ENCODE measurements at regions not wholly inside any gene's neighbourhood (a gene's known extent, or its start where the extent isn't known, plus 50 kb on each side); places are given as distances from the start of the nearest gene placed in this dataset.
"Not testable (repeated sequence)": the region's sequence is repeated elsewhere in the genome, so short reads cannot be mapped to it uniquely, and the experiment has no call there.

GRCh38 chr2:49306925-49307324 is 152.6 kb upstream of the FSHR start:
- no peak overlapping the region for H3K27ac Mint-ChIP-seq
- H3K36me3 Mint-ChIP-seq = no peaks in the 10 kb centered on the region
- no peak overlapping the region for H3K4me3 Mint-ChIP-seq
- H3K9me3 Mint-ChIP-seq = peaks cover 2% of the 10 kb centered on the region
- no peaks in the 10 kb centered on the region for H3K4me1 Mint-ChIP-seq
- ATAC-seq = no peak
- no peaks in the 10 kb centered on the region for H3K27me3 Mint-ChIP-seq

DNA sequence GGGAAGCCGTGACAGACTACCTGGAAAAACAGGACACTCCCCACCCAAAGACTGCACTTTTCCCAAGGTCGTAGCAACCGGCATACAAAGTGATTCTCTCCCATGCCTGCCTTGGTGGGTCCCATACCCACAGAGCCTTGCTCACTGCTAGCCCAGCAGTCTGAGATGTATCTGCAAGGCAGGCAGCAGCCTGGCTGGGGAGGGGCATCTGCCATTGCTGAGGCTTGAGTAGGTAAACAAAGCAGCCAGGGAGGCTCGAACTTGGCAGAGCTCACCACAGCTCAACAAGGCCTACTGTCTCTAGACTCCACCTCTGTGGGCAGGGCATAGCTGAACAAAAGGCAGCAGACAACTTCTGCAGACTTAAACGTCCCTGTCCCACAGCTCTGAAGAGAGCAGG is 144.4 kb upstream of the FSHR start:
- not testable (repeated sequence) for ATAC-seq, H3K27me3 Mint-ChIP-seq, H3K27ac Mint-ChIP-seq, H3K4me1 Mint-ChIP-seq, H3K36me3 Mint-ChIP-seq, H3K4me3 Mint-ChIP-seq
- H3K9me3 Mint-ChIP-seq = peaks cover 10% of the 10 kb centered on the region

GRCh38 chr2:49298230-49298629 is 143.9 kb upstream of the FSHR start:
- Mint-ChIP-seq H3K4me3 (no peak overlapping the region), H3K36me3 (no peaks in the 10 kb centered on the region), H3K27ac (no peak overlapping the region), H3K4me1 (no peaks in the 10 kb centered on the region), H3K27me3 (no peaks in the 10 kb centered on the region), H3K9me3 (peaks cover 10% of the 10 kb centered on the region)
- ATAC-seq = no peak

DNA sequence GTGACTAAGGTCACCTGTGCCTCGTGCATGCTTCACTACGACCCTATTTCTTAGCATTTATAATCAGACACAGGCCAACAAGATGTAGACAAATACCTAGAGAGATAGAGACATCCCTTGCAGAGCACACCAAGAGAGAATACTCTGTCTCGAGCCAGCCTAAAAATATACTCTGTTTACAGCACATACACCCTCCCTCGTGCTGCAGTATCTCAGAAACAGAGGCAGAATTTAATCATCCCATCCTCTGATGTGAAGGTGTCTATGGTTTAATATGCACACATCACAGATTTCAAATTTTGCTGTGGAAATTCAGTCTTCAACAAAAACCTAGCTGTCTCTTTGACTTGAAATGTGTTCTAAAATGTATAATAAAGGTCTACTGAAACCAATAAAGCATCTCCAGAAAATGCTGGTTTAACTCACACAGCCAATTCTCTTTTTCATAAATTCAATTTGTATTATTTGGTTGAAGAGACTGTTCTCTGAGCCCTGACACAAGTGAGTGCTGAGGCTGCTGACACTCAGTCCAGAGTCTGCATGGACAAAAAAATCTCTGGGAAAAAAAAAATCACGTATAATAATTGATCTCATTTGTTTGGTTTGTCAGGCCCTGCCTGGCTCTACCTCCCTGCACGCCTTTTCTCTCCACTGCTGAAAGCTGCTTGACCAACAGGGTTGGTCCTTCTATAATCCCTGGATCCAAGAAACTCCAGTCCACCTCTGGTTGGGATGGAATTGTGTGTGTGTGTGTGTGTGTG is 142.0 kb upstream of the FSHR start:
- Mint-ChIP-seq H3K27ac (no peak overlapping the region), H3K27me3 (no peaks in the 10 kb centered on the region), H3K36me3 (no peaks in the 10 kb centered on the region), H3K4me1 (no peaks in the 10 kb centered on the region), H3K9me3 (peaks cover 11% of the 10 kb centered on the region), H3K4me3 (no peak overlapping the region)
- no peak for ATAC-seq

GRCh38 chr2:49294225-49294624 is 139.9 kb upstream of the FSHR start:
- Mint-ChIP-seq H3K27me3 (no peaks in the 10 kb centered on the region), H3K4me3 (no peak overlapping the region)
- ATAC-seq = no peak

DNA sequence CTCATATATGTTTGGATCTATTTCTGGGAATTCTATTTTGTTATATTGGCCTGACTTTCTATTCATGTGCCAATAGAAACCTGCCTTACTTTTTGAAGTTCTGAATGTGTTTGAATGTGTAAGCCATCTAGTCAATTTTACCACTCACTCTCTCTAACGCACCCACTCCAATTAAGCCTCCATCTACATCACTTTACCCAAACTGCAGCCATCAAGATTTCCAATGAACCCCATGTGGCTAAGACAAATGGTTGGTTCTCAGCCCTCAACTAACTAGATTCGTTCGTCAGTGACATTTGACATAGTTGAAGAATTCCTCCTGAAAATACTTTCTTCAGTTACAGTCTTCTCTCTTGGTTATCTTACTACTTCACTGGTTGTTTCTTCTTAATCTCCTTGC is 137.3 kb upstream of the FSHR start:
- no peaks in the 10 kb centered on the region for H3K27me3 Mint-ChIP-seq

More at GRCh38 chr2:49294225-49294624, 139.9 kb upstream of the FSHR start:
- H3K27ac Mint-ChIP-seq = no peak overlapping the region
- peaks cover 4% of the 10 kb centered on the region for H3K9me3 Mint-ChIP-seq
- no peaks in the 10 kb centered on the region for H3K4me1 Mint-ChIP-seq
- H3K36me3 Mint-ChIP-seq = no peaks in the 10 kb centered on the region

DNA sequence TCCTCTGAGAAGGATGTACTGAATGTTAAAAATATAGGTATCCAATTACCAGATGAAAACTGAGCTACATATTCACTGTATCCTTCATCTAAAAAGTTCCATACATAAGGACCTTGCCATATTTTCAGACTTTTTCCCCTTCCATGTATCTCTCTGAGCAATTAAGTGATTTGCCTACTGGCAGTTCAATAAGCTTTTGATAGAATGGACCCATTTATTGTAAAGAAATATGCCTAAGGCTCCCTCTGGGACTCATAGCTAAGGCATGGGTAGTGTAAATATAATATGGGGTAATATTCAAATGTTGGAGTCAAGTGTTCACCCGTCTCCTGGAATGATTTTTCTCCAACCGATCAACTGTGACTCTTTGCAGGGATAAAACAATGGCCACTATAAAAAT is 135.4 kb upstream of the FSHR start:
- no peak overlapping the region for H3K4me3 Mint-ChIP-seq
- no peaks in the 10 kb centered on the region for H3K36me3 Mint-ChIP-seq
- H3K27me3 Mint-ChIP-seq = no peaks in the 10 kb centered on the region
- peaks cover 7% of the 10 kb centered on the region for H3K9me3 Mint-ChIP-seq
- no peak for ATAC-seq
- no peak overlapping the region for H3K27ac Mint-ChIP-seq
- H3K4me1 Mint-ChIP-seq = no peaks in the 10 kb centered on the region

More for the DNA sequence above, 137.3 kb upstream of the FSHR start:
- Mint-ChIP-seq H3K36me3 (no peaks in the 10 kb centered on the region), H3K4me1 (no peaks in the 10 kb centered on the region), H3K4me3 (no peak overlapping the region), H3K27ac (no peak overlapping the region), H3K9me3 (peaks cover 4% of the 10 kb centered on the region)
- ATAC-seq = no peak

GRCh38 chr2:49288902-49289700 is 134.8 kb upstream of the FSHR start:
- ATAC-seq = no peak
- Mint-ChIP-seq H3K4me1 (no peaks in the 10 kb centered on the region), H3K27me3 (no peaks in the 10 kb centered on the region), H3K36me3 (no peaks in the 10 kb centered on the region), H3K9me3 (peaks cover 7% of the 10 kb centered on the region), H3K27ac (no peak overlapping the region), H3K4me3 (no peak overlapping the region)

GRCh38 chr2:49288113-49288705 is 133.9 kb upstream of the FSHR start:
- H3K36me3 Mint-ChIP-seq = no peaks in the 10 kb centered on the region

DNA sequence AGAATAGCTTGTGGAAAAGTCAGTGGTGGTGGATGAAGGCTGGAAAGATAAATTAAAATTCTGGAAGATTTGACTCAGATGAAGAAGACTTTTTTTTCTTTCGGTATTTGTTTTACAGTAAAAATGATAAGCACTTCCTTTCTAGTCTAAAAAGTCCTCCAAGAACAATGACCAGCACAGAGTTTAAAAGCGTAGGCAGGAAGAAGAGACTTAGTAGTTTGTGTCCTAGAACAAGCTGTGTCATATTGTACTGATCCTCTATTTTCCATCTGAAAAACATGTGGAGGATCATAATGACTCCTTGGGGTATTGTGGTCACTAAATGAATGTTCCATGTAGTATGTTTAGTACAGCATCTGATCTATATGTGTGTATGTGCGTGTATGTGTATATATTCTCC is 132.4 kb upstream of the FSHR start:
- Mint-ChIP-seq H3K4me3 (no peak overlapping the region), H3K36me3 (no peaks in the 10 kb centered on the region), H3K27me3 (no peaks in the 10 kb centered on the region), H3K9me3 (peaks cover 7% of the 10 kb centered on the region), H3K4me1 (no peaks in the 10 kb centered on the region), H3K27ac (no peak overlapping the region)
- ATAC-seq = no peak

More at GRCh38 chr2:49288113-49288705, 133.9 kb upstream of the FSHR start:
- no peak for ATAC-seq
- Mint-ChIP-seq H3K27ac (no peak overlapping the region), H3K4me3 (no peak overlapping the region), H3K27me3 (no peaks in the 10 kb centered on the region), H3K4me1 (no peaks in the 10 kb centered on the region), H3K9me3 (peaks cover 7% of the 10 kb centered on the region)

- Mint-ChIP-seq H3K27me3 (no peaks in the 10 kb centered on the region), H3K4me3 (no peak overlapping the region), H3K36me3 (no peaks in the 10 kb centered on the region), H3K4me1 (no peaks in the 10 kb centered on the region), H3K27ac (no peak overlapping the region), H3K9me3 (peaks cover 6% of the 10 kb centered on the region)
- no peak for ATAC-seq
Observed at GRCh38 chr2:49286045-49286444, 131.7 kb upstream of the FSHR start.

DNA sequence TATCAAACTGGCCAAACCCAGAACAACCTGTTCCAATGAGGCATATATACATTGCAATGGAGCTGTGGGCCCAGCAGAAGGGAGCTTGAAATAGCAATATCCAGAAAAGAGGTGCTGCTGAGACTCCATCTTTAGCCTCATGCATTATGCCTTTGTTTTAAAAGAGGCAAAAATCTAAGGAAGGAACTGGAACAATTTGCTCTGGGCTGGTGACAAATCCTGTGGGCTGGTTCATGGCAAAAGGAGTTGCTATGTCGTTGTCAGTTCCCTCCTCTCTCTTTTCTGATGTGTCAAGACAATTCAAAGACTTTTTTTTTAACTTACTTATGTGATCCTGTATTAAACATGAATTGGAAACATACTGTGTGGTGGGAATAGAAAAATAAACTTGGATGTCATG is 124.2 kb upstream of the FSHR start:
- Mint-ChIP-seq H3K27ac (no peak overlapping the region), H3K9me3 (peaks cover 15% of the 10 kb centered on the region), H3K4me3 (no peak overlapping the region), H3K27me3 (no peaks in the 10 kb centered on the region), H3K4me1 (no peaks in the 10 kb centered on the region), H3K36me3 (no peaks in the 10 kb centered on the region)
- no peak for ATAC-seq

DNA sequence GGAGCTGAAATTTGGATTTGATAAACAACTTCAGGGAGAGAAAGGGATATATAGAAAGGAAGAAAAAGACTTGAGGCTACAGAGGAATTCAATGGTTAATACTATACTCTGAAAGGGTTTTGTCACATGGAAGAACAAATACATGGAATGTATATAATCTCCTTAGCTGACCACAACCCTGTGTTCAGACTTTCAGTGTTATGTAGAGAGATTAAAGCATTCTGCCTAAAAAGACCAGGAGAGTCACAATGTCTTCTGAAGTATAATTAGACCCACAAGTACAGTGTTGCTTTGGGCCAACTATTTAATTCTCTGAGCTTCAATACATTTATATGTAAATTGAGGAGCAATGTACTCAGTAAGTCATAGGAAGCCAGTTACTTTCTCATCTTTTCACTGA is 123.8 kb upstream of the FSHR start:
- no peaks in the 10 kb centered on the region for H3K36me3 Mint-ChIP-seq
- no peak overlapping the region for H3K27ac Mint-ChIP-seq

DNA sequence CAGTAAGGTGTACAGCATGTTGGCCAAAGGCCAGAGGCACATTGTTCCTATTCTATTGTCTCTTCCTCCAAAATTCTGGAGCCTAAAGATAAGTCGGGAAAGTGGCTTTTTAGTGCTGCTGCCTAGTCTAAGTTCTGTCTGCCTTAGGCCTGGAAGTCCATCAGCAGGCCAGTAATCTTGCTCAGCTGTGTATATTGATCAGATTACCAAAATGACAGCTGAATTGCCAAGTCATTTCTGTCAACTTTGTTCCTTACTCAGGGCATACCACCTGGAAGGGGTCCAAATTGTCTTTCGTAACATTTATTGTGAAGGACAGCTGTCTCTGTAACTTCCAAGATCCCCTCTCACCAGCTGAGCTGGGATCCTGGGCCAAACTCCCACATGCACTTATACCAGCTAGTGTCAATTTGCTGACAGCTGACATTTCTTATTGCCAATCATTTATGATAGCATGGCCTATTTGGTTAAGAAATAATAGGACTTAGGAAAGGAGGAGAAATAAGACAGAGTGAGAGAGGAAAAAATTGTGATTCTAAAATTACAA is 116.8 kb upstream of the FSHR start:
- Mint-ChIP-seq H3K9me3 (no peaks in the 10 kb centered on the region), H3K4me3 (no peak overlapping the region), H3K36me3 (no peaks in the 10 kb centered on the region), H3K27ac (no peak overlapping the region), H3K4me1 (no peaks in the 10 kb centered on the region), H3K27me3 (no peaks in the 10 kb centered on the region)
- no peak for ATAC-seq

More for the DNA sequence above, 123.8 kb upstream of the FSHR start:
- no peak for ATAC-seq
- no peak overlapping the region for H3K4me3 Mint-ChIP-seq
- peaks cover 15% of the 10 kb centered on the region for H3K9me3 Mint-ChIP-seq
- no peaks in the 10 kb centered on the region for H3K4me1 Mint-ChIP-seq
- no peaks in the 10 kb centered on the region for H3K27me3 Mint-ChIP-seq

GRCh38 chr2:49270091-49270490 is 115.8 kb upstream of the FSHR start:
- H3K4me1 Mint-ChIP-seq = no peaks in the 10 kb centered on the region
- ATAC-seq = no peak

More at GRCh38 chr2:49270091-49270490, 115.8 kb upstream of the FSHR start:
- H3K4me3 Mint-ChIP-seq = no peak overlapping the region
- no peak overlapping the region for H3K27ac Mint-ChIP-seq
- no peaks in the 10 kb centered on the region for H3K27me3 Mint-ChIP-seq
- H3K36me3 Mint-ChIP-seq = no peaks in the 10 kb centered on the region
- no peaks in the 10 kb centered on the region for H3K9me3 Mint-ChIP-seq

All from stimulated activated memory B cell treated with anti-CD40 and anti-IgM and Interleukin-4, amounts not matched to agents 10 μg/mL and 1 μg/mL and 100 μg/mL, for 72 hours (primary cell).